GM21390 (cell line): ENCODE measurements at regions not wholly inside any gene's neighbourhood (a gene's known extent, or its start where the extent isn't known, plus 50 kb on each side); places are given as distances from the start of the nearest gene placed in this dataset.
"Not testable (repeated sequence)": the region's sequence is repeated elsewhere in the genome, so short reads cannot be mapped to it uniquely, and the experiment has no call there.

ENCODE experiments used
- ATAC-seq: cut with Tn5 transposase; IDR thresholded peaks from one replicate; pipeline ENCODE4 v1.9.1; 2021; ENCODE audit not compliant: unreplicated experiment

DNA sequence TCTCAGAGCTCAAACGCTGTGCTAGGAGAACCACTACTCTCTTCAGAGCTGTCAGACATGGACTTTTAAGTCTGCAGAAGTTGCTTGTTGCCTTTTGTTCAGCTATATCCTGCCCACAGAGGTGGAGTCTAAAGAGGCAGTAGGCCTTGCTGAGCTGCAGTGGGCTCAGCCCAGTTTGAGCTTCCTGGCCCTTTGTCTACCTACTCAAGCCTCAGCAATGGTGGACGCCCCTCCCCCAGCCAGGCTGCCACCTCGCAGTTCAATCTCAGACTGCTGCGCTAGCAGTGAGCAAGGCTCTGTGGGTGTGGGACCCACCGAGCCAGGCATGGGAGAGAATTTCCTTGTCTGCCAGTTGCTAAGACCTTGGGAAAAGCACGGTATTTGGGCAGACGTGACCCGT lies 426.2 kb downstream of the PIK3C3 start:
- ATAC-seq, result not testable (repeated sequence)

DNA sequence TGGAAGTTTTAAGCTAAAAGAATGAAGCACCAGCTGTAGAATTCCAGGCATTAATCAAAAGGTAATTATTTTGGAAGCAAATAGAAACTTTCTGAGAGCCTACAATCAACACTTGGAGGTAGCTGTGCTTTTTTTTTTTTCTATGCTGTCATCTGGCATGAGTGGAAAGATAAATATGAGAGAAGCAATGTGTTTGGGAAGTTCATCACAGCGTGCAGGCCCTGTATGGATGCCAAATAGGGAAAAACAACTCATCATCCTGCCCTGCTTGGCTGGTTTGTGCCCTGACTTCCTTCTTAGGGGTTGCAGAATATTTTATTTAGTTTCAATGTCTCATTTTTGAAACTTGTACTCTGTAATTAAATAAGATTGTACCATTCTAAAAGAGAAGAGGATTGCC lies 437.4 kb downstream of the PIK3C3 start:
- ATAC-seq, result no peak

DNA sequence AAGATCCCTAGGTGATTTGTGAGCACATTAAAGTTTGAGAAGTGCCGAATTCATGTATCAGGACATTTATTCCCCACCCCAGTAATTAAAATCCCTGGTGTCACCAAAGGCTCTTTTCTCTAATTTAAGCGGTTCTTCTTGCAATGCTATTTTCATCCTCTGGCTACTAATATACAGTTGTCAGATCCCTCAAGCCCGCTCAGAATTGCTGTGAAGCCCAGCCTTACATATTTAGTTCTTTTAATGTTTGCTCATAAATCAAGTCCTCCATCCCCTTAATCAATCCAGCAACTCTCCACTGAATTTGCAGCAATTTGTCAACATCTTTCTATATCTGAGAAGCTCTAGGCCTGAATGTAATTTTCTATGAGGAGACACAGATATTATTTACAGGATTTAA lies 437.9 kb downstream of the PIK3C3 start:
- no peak for ATAC-seq

DNA sequence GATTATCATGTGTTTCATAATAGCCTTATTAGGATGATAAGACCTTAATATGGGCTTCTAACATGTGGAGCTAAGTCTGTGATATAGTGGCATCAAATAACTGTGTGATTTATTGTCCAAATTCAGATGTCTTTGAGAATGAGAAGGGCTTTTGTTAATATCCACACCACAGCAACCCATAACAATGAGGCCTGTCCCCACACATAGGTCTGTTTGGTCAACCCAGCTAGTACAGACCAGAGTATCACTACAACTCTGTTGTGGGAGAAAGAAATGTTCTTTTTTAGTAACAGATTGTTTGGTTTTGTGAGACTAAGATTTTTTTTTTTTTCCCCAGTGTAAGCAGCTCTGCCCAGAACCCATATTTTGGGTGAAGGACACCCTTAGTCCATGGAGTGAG lies 439.2 kb downstream of the PIK3C3 start:
- no peak for ATAC-seq

DNA sequence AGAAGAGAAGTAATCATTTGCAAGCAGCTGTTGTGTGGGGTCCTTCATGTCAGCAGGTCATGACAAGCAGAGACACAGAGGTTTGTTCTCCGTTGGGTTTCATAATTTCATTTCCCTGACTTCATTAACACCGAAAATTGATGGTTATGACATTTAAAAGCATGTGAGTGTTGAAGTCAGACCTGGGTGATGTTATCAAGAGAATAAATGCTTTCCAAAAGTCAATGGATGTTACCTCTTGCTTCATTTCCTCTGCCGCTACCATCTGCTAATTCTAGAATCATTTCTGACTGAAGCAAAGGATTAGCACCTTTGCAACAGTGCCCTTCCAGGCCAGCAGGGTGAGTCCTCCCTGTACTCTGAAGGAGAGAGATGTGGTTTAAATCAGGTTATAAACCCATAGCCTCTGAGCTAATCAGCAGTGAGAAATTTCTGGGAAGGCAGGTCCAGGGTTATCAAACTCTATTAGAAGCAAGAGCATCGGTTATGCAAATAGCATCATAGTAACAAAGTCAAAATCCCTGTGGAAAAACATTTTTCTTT lies 446.2 kb downstream of the PIK3C3 start:
- ATAC-seq, result no peak

DNA sequence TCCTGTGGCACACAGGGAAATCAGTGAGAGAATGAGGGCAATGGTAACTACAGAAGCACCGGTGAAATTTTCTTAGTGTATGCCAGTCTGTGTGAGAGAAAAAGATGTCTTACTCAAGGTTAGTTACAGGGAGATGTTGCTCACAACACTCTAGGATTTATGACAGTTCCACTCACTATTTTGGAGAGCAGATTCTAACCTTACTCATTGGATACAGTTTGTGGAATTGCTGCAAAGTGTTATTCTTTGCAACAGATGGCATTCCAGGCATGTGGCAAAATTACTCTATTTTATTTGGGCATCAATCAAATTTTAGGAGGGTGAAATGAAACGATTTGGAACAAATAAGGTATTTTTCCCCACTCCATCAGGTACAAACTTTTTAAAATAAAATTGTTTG lies 449.1 kb downstream of the PIK3C3 start:
- ATAC-seq, result no peak

DNA sequence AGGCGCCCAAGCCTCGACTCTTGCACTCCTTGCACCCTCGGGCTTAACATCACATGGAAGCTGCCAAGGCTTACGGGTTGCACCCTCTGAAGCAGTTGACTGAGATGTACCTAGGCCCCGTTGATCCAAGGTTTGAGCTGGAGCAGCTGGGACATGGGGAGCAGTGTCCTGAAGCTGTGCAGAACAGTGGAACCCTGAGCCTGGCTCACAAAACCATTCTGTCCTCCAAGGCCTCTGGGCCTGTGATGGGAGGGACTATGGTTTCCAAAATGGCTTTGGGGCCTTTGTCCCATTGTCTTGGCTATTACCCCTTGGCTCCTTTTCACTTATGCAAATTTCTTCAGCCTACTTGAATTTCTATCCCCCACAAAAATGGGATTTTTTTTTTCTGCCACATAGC lies 454.0 kb downstream of the PIK3C3 start:
- no peak for ATAC-seq

DNA sequence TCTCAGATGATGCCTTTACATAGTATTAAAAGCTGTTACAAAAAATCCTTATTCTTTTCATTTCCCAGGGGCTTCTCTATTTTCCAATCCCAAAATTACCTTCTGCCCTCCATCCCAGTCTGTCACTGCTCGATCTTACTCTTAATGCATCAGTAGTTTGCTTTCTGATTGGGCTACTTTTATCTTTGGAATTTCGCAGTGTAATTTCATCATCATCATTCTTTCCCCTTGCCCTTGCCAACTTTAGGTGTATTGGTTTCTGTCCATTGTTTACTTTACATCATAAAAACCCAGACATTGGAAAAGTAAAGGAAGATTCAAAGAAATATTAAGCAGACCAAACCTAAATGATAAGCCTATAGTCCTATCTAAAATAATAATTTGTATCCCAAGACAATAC lies 457.2 kb downstream of the PIK3C3 start:
- ATAC-seq, result no peak

DNA sequence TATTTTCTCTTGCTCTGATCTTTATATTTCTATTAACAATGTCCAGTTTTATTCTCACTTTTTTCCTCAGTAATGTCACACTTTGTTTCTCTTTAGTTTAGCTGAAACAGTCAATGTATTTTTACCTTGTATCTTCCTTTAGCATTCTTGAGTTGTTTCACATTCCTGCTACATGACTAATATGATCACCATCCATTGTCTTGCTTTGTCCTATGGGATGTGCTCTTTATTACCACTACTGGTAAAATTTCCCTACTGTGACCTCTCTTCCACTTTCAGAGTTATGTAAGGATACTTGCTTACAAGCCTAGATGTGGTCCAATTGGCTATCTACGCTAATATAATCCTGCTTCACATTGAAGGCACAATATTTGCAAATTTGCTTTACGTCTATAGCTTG lies 457.9 kb downstream of the PIK3C3 start:
- ATAC-seq, result no peak

DNA sequence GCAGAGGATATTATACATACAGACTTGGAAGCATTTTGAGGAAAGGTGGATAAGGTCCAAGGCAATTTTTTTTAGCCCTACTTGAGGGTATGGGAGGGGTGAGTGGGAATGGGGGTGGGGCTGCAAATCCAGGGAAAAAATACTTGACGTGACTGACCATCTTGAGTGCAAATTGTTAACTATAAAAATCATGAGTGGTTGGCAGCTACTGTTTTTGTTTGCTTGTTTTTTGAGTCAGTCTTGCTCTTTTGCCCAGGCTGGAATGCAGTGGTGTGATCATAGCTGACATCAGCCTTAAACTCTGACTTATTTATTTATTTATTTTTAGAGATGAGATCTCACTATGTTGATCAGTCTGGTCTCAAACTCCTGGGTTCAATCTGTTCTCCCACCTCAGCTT lies 458.8 kb downstream of the PIK3C3 start:
- ATAC-seq, result no peak

DNA sequence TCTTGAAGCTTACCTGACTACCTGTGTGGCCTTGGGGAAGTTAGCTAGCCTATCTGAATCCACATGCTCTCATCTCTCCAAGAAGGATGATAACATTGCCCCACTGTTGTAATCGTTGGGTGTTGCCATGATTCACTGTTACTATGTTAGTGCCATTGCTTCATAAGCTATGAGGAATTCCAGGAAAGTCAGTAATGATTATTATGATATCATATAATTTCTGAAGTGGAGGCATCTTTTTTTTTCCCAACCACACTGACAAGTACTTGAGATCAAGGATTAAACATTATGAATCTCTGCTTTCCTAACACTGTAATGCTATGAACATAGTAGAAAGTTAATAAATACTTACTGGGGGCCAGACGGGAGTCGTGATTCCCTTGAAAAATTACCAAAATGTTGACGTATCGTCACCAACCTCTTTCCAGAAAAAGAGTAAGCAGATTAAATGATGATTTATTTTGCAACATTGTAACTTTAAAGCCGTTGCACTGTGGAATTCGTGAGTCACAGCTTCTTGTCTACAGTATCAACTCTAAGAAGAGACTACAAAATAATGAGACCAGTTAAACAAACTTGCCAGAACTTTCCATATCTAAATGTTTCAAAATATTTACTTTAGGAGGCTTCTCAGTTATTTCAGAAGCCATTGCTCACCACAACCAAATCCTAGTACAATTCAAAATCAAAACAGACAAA lies 459.9 kb downstream of the PIK3C3 start:
- no peak for ATAC-seq

DNA sequence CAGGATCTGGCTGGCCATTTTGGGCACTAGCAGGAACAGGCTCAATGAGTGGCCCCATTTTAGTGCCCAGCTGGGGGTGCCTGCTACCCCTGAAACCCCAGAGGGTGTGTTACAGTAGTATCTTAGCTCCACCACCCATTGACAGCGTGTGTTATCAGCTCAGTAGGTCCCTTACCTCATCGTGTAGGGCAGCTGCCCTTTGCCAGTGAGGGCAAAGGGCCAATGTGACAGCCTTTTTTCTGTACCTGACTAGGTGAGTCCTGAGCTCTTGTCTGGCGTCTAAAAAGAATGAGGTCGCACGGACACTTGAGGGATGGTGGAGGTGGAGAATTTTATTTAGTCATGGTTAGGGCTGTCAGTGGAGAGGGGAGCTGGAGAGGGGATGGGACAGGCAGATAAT lies 462.2 kb downstream of the PIK3C3 start:
- no peak for ATAC-seq

DNA sequence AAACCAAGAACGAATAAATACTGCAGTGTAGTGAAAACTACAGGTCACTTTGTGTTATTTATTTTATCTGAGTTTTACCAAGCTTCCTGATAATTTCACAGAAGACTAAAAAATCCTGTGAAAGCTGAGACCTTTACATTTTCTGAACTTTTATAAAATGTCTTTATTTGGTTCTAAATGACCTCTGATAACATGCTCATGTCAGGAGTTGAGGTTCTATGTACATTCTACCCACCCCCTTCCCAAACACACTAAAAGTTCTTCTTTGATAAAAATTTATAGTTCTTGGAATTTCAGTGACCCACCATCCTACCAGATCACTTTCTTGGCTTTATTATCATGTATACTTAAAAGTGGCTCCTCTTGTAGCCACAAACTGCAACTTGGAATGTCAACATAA lies 463.1 kb downstream of the PIK3C3 start:
- no peak for ATAC-seq

DNA sequence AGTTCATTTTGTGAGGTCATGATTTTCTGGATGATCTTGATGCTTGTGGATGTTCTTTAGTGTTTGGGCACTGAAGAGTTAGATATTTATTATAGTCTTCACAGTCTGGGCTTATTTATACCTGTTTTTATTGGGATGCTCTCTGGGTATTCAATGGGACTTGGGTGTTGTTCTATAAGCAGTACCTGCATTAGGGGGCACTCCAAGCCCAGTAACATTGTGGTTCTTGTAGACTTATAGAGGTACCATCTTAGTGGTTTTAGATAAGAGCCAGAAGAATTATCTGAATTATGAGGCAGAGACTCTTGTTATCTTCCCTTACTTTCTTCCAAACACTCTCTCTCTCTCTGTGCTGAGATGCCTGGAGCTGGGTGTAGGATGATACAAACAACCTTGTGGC lies 470.0 kb downstream of the PIK3C3 start:
- ATAC-seq, result no peak

DNA sequence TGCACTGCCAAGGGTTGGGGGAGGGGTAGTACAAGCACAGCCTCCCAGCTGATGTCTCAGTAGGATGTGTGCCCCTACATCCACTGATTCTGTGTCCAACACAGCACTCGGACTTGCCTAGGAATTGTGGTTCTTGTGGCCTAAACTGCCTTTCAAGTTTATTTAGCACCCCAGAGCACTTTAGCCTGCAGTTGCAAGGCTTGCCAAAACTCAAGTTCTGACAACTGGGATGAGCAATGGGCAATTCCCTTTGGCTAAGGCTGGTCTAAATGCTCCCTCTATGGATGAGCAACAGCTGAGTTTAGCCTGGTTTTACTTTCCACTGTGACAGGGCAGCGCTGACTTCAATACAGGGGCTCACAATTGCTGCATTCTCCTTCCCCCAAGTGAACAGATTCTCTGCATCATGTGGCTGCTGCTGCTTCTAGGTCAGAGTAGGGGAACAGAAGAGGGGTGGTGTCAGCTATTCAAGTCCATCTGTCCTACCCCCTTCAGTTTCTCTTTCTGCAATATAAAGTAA lies 471.5 kb downstream of the PIK3C3 start:
- ATAC-seq, result no peak

DNA sequence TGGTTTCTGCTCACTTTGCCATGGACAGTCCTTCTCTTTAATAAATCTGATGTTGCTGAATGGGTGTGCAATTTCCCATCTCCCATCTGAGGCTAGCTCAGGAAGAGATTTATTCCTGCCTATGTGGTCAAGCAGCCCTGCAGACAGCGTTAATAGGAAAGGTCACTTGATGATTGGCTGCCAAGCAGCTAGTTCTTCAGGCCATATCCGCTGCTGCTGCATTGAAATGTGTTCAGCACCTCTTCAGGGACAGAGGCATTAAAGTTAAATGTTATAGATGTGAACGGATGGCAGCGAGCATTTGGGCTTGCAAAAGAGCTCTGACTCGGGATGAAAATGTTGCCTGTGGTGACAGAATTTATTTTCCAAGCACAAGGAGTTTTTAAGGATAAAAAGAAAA lies 474.2 kb downstream of the PIK3C3 start:
- ATAC-seq, result no peak

DNA sequence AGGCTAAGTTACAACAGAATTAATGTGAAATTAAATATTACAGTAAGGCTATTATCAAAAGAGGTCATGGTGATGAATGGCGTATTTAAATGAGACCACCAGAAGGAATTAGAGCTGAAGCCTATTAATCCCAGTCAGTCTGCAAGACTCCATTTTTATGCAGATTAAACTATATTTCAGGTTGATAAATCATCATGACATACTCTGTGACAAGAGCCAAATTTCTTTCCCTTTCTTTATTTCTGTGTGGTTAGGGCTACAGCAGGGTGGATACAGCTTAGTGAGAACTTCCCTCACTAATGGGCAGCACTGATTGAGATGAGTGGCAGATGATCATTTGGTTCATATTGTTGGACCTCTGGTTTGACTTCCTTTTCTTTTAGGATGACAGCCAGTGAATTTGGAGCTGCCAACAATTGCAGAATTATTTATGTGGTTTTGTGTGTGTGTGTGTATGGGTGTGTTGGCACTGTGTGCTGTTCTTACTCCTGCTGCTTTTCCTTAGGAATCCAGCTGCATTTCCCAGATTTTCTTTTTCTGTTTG lies 481.3 kb downstream of the PIK3C3 start:
- ATAC-seq, result no peak

DNA sequence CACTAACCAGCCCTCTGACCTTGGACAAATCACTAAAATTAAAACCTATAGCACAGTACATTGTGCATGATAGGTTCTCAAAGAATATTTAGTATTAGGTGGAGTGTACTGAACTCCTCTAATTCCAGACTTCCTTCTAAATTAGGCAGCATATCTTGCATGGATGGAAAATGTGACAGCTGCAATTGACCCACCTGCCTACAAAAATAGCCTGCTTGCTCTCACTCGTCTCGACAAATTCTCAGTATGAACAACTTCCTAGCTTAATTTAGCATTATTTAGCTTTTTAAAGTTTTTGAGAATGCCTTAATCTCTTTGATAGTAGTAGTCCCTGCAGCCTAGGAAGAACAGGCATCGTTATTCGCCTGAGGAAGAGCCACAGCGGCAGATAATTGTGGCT lies 482.0 kb downstream of the PIK3C3 start:
- no peak for ATAC-seq

DNA sequence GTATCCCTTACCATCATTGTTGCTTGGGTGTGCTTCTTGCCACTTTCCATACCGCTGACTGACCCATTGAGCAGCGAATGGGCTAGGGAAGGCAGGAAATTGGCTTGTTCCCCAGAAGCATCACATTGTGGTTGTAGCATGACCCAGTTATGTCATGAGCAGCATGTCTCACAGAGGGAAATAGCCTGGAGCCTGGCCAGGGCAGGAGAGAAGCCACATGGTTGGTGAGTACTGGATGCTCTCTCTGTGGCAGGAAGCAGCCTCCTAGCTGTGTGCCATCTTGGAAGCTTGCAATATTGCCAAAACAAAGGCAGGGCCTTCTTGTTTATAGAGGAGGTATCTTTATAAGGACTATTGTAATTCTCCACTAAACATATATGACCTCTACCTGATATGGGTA lies 482.6 kb downstream of the PIK3C3 start:
- ATAC-seq, result no peak

DNA sequence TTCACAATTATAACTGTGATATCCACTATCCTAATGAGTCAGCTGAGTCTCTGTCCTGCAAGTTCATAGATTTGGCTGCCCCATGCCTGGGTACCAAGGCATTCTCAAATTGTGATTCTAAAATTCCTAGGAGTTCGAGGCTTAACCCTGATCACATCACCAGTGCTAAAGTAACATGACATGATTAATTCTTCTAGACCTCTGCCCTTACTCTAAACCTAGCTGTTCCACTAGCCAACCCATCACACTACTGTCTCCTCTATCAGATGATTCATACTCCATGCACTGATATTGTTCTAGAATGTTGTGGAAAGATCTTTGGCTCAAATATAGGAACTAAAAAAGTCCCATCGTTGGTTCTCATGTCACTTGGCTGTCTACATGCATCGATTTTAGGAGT lies 487.6 kb downstream of the PIK3C3 start:
- ATAC-seq, result no peak

DNA sequence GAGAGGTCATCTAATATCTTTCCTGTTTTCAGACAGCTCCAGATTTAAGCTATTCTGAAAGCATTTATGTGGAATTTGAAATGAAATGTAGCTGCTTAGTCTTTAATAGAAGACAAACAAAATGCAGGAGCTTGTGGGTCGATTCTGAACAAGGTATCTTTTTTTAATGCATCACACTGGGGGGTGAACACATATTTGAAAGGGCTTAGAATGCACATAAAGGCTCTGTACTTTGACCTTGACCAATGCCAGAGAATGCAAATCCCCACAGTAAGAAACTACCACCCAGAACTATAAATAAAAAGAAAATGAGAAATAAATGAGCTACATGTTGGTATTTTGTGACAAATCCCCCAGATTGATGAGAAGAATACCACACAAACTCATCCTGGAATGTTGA lies 489.3 kb downstream of the PIK3C3 start:
- no peak for ATAC-seq

DNA sequence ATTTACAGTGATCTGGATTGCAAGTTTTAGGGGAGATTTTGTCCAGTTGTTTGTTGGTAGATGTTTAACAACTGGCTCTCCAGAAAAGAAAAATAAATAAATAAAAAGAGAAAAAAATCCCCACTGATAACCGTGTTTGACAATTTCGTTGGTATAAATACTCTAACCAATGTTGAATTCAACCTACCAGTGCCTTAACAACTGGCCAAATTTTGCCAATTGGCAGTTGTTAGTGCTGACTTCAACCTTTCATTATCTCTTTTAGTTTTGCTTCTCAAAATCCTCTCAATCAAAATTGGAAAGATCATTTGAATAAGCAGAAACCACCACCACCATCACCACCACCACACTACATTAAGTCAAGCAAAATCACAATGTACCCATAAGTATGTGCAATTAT lies 490.3 kb downstream of the PIK3C3 start:
- ATAC-seq, result no peak

DNA sequence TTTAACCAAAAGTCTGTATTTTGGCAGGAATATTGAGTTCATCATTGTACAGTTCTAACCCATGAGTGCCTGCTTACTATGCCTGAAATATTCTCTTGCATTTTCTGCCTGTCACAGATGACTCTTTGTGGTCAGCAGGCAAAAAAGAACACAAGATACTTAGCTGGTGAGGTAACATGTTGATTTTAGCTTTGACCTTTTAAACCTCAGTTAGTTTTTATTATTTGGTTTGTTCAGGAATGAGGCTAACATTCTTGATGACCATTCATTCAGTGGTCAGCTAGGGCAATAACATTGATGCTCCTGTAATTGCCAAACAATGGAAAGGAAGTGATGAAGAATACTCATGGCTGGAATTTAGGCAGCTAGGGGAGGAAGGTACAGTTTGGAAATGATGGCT lies 491.2 kb downstream of the PIK3C3 start:
- no peak for ATAC-seq
